Sigmoid colon (tissue), 6 donors: ENCODE measurements at regions not wholly inside any gene's neighbourhood (a gene's known extent, or its start where the extent isn't known, plus 50 kb on each side); places are given as distances from the start of the nearest gene placed in this dataset.

ENCODE experiments used
- DNase-seq: peaks from one replicate; pipeline ENCODE4 v3.0.0-alpha.2; 2019
- H3K27ac ChIP-seq, 4 donors: fragments of 200-600 bp; sonication (generic); one replicate each; pipeline ENCODE4 v1.5.1; 2016 to 2019; ENCODE audit warnings: mild to moderate bottlenecking in 1 of 4
- H3K27me3 ChIP-seq, 3 donors: fragments of 200-600 bp; sonication (generic); one replicate each; pipeline ENCODE4 v1.5.1; 2019; ENCODE audit warnings: mild to moderate bottlenecking in 1 of 3
- H3K36me3 ChIP-seq, 4 donors: fragments of 200-600 bp; sonication (generic); one replicate each; pipeline ENCODE4 v1.5.1; 2016 to 2019
- H3K4me1 ChIP-seq, 4 donors: fragments of 200-600 bp; sonication (generic); one replicate each; pipeline ENCODE4 v1.5.1; 2017 to 2019
- H3K4me3 ChIP-seq, 4 donors: fragments of 200-600 bp; sonication (generic); one replicate each; pipeline ENCODE4 v1.5.1; 2017 to 2019; ENCODE audit warnings: mild to moderate bottlenecking in 2 of 4, moderate library complexity in 1 of 4
- H3K9me3 ChIP-seq, 4 donors: fragments of 200-600 bp in 3 of 4; sonication (generic) in 3 of 4; one replicate each; pipeline versions ENCODE4 v1.5.1 to v1.6.1; 2013 to 2019
- CTCF ChIP-seq, 4 experiments: fragments of 450-650 bp in 3 of 4; fragments of 200-600 bp in 1 of 4; IDR thresholded peaks; one replicate each; pipeline ENCODE4 v1.5.1; 2016 to 2019; ENCODE audit warnings: antibody characterized with exemption in 4 of 4, mild to moderate bottlenecking in 3 of 4, moderate library complexity in 2 of 4
- EP300 ChIP-seq, 4 donors: sonication (generic); formaldehyde crosslinking; IDR thresholded peaks; one replicate each; pipeline ENCODE4 v1.6.1; 2017; ENCODE audit warnings: antibody characterized with exemption in 4 of 4
- POLR2A ChIP-seq, 2 donors: fragments of 450-650 bp; IDR thresholded peaks; one replicate each; pipeline ENCODE4 v1.6.1; 2016; ENCODE audit warnings: antibody characterized with exemption in 2 of 2, mild to moderate bottlenecking in 2 of 2, moderate library complexity in 2 of 2
- POLR2AphosphoS5 ChIP-seq, 4 donors: sonication (generic); formaldehyde crosslinking; IDR thresholded peaks; one replicate each; pipeline ENCODE4 v1.6.1; 2017; ENCODE audit warnings: antibody characterized with exemption in 4 of 4
- WGBS, 2 donors: extraction: QIAGEN DNeasy Blood & Tissue Kit; methylation state at CpG; one replicate each; pipeline ENCODE4 v1.1.7; 2013; 5-methylcytosine and 5-hydroxymethylcytosine counted together
- intact Hi-C: fragments of 100-400 bp; cut with DNase I; formaldehyde crosslinking; loops from one replicate; pipeline ENCODE4 v1.15.1; 2023
- donor health status: healthy with polysubstance abuse.
- donor health status: healthy.

GRCh38 chr20:53876470-53876869 is 193.9 kb downstream of the BCAS1 start:
- no peak overlapping the region for H3K27ac ChIP-seq
- WGBS, 2 donors = 96 to 98% methylated on average over 8 of the region's 8 CpGs
- no peaks in the 10 kb centered on the region for H3K36me3 ChIP-seq
- peaks cover 0 to 7% (median 5%) of the 10 kb centered on the region in 4 donors for H3K4me1 ChIP-seq
- DNase-seq = no peak
- H3K27me3 ChIP-seq = peaks cover 0 to under 1% (median 0%) of the 10 kb centered on the region in 3 donors
- no peak overlapping the region for H3K4me3 ChIP-seq
- intact Hi-C loops = no loop called here
- H3K9me3 ChIP-seq = no peaks in the 10 kb centered on the region
- no peak for TF ChIP-seq POLR2A (IDR thresholded peaks at IDR 0.05)
- no peak for TF ChIP-seq POLR2AphosphoS5 (IDR thresholded peaks at IDR 0.05)
- no peak for TF ChIP-seq EP300 (IDR thresholded peaks at IDR 0.05)
- TF ChIP-seq CTCF (IDR thresholded peaks at IDR 0.05) = no peak

- TF ChIP-seq POLR2A (IDR thresholded peaks at IDR 0.05) (no peak), CTCF (IDR thresholded peaks at IDR 0.05) (no peak), POLR2AphosphoS5 (IDR thresholded peaks at IDR 0.05) (no peak), EP300 (IDR thresholded peaks at IDR 0.05) (no peak)
- H3K4me1 ChIP-seq = peaks cover 0 to 7% (median 5%) of the 10 kb centered on the region in 4 donors
- DNase-seq = no peak
- intact Hi-C loops = no loop called here
- H3K9me3 ChIP-seq = no peaks in the 10 kb centered on the region
- H3K36me3 ChIP-seq = no peaks in the 10 kb centered on the region
- 94 to 96% methylated on average over 14 of the region's 14 CpGs for WGBS, 2 donors
- no peak overlapping the region for H3K4me3 ChIP-seq
- peaks cover 0 to 3% (median 0%) of the 10 kb centered on the region in 3 donors for H3K27me3 ChIP-seq
- no peak overlapping the region for H3K27ac ChIP-seq
Observed at GRCh38 chr20:53875452-53875851, 194.9 kb downstream of the BCAS1 start.

GRCh38 chr20:53874706-53875105 is 195.7 kb downstream of the BCAS1 start:
- Histone ChIP-seq H3K9me3 (no peaks in the 10 kb centered on the region), H3K27ac (no peak overlapping the region), H3K36me3 (no peaks in the 10 kb centered on the region), H3K27me3 (peaks cover 0 to 3% (median 0%) of the 10 kb centered on the region in 3 donors), H3K4me3 (no peak overlapping the region), H3K4me1 (peaks cover 0 to 9% (median 6%) of the 10 kb centered on the region in 4 donors)
- intact Hi-C loops = loop anchor here (5.0 kb wide), 1 partner anchor 43 kb away; no protein-coding TSS in a partner anchor
- DNase-seq = no peak
- TF ChIP-seq POLR2A (IDR thresholded peaks at IDR 0.05) = no peak
- no peak for TF ChIP-seq EP300 (IDR thresholded peaks at IDR 0.05)
- no peak for TF ChIP-seq CTCF (IDR thresholded peaks at IDR 0.05)
- no peak for TF ChIP-seq POLR2AphosphoS5 (IDR thresholded peaks at IDR 0.05)
- 97 to 99% methylated on average over 1 of the region's 1 CpG for WGBS, 2 donors

- no peak for DNase-seq
- 73 to 89% methylated on average over 7 of the region's 7 CpGs for WGBS, 2 donors
- Histone ChIP-seq H3K4me3 (no peak overlapping the region), H3K4me1 (peaks cover 0 to 14% (median 10%) of the 10 kb centered on the region in 4 donors), H3K9me3 (no peaks in the 10 kb centered on the region), H3K27ac (no peak overlapping the region), H3K36me3 (no peaks in the 10 kb centered on the region), H3K27me3 (peaks cover 0 to 3% (median 0%) of the 10 kb centered on the region in 3 donors)
- no peak for TF ChIP-seq CTCF (IDR thresholded peaks at IDR 0.05)
- no peak for TF ChIP-seq POLR2AphosphoS5 (IDR thresholded peaks at IDR 0.05)
- no peak for TF ChIP-seq EP300 (IDR thresholded peaks at IDR 0.05)
- no peak for TF ChIP-seq POLR2A (IDR thresholded peaks at IDR 0.05)
- intact Hi-C loops = loop anchor here (5.0 kb wide), 1 partner anchor 43 kb away; no protein-coding TSS in a partner anchor
Observed at GRCh38 chr20:53874104-53874503, 196.3 kb downstream of the BCAS1 start.

- H3K4me1 ChIP-seq = peaks cover 0 to 14% (median 10%) of the 10 kb centered on the region in 4 donors
- H3K27ac ChIP-seq = no peak overlapping the region
- no peak overlapping the region for H3K4me3 ChIP-seq
Observed at GRCh38 chr20:53873230-53873604, 197.2 kb downstream of the BCAS1 start.

More at GRCh38 chr20:53873230-53873604, 197.2 kb downstream of the BCAS1 start:
- no peak for DNase-seq
- WGBS, 2 donors = 40 to 47% methylated on average over 2 of the region's 2 CpGs
- H3K27me3 ChIP-seq = peaks cover 0 to 3% (median 0%) of the 10 kb centered on the region in 3 donors
- intact Hi-C loops = loop anchor here (5.0 kb wide), 1 partner anchor 44 kb away; no protein-coding TSS in a partner anchor
- H3K9me3 ChIP-seq = no peaks in the 10 kb centered on the region
- TF ChIP-seq EP300 (IDR thresholded peaks at IDR 0.05) (no peak), POLR2AphosphoS5 (IDR thresholded peaks at IDR 0.05) (no peak), POLR2A (IDR thresholded peaks at IDR 0.05) (no peak), CTCF (IDR thresholded peaks at IDR 0.05) (no peak)
- no peaks in the 10 kb centered on the region for H3K36me3 ChIP-seq
